ENCODE measurements at regions not wholly inside any gene's neighbourhood (a gene's known extent, or its start where the extent isn't known, plus 50 kb on each side); places are given as distances from the start of the nearest gene placed in this dataset.

DNA sequence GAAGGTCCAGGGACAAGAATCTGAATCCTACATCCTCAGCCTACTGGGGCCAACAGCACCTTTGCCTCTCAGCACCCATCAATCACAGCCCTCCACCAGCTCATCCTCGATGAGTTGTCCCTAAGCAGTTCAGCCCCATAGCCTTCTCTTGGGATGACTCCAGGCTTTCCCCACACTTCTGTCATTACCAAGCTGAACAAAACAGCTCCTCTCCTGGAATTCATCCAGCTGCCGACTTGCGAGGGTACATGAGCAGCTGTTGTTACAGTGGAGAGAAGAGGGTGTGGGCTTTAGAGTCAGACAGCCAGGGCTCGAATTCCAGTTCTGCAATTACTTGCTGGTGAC, 69.0 kb upstream of the THBS1 start:
- ATAC-seq = peak; percentile 50
- TF ChIP-seq ZFP3 (CRISPR knock-in tag; IDR thresholded peaks at IDR 0.05) (no peak), PPARA (CRISPR knock-in tag; IDR thresholded peaks at IDR 0.05; ENCODE audit: borderline replicate concordance) (no peak), ZNF8 (CRISPR knock-in tag; IDR thresholded peaks at IDR 0.05) (no peak), ARNTL (CRISPR knock-in tag; IDR thresholded peaks at IDR 0.05; ENCODE audit: borderline replicate concordance, low read depth) (no peak), TCF4 (CRISPR knock-in tag; IDR thresholded peaks at IDR 0.05; ENCODE audit: borderline replicate concordance) (no peak), ZC3H10 (CRISPR knock-in tag; IDR thresholded peaks at IDR 0.05) (no peak), ZNF70 (CRISPR knock-in tag; IDR thresholded peaks at IDR 0.05) (no peak), POU6F1 (CRISPR knock-in tag; IDR thresholded peaks at IDR 0.05; ENCODE audit: borderline replicate concordance, low read depth) (no peak), TOX (CRISPR knock-in tag; IDR thresholded peaks at IDR 0.05; ENCODE audit: borderline replicate concordance) (no peak), BACH2 (CRISPR knock-in tag; IDR thresholded peaks at IDR 0.05; ENCODE audit: borderline replicate concordance) (no peak), ZNF565 (CRISPR knock-in tag; conservative IDR thresholded peaks at IDR 0.05; ENCODE audit: low read depth) (no peak), CREB5 (CRISPR knock-in tag; IDR thresholded peaks at IDR 0.05; ENCODE audit: low read depth) (no peak), CSDC2 (CRISPR knock-in tag; IDR thresholded peaks at IDR 0.05) (no peak), RARB (CRISPR knock-in tag; IDR thresholded peaks at IDR 0.05) (no peak)
- TF ChIP-seq, protein P1, sequence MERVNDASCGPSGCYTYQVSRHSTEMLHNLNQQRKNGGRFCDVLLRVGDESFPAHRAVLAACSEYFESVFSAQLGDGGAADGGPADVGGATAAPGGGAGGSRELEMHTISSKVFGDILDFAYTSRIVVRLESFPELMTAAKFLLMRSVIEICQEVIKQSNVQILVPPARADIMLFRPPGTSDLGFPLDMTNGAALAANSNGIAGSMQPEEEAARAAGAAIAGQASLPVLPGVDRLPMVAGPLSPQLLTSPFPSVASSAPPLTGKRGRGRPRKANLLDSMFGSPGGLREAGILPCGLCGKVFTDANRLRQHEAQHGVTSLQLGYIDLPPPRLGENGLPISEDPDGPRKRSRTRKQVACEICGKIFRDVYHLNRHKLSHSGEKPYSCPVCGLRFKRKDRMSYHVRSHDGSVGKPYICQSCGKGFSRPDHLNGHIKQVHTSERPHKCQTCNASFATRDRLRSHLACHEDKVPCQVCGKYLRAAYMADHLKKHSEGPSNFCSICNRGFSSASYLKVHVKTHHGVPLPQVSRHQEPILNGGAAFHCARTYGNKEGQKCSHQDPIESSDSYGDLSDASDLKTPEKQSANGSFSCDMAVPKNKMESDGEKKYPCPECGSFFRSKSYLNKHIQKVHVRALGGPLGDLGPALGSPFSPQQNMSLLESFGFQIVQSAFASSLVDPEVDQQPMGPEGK (CRISPR knock-in tag; IDR thresholded peaks at IDR 0.05; ENCODE audit: borderline replicate concordance) = no peak

DNA sequence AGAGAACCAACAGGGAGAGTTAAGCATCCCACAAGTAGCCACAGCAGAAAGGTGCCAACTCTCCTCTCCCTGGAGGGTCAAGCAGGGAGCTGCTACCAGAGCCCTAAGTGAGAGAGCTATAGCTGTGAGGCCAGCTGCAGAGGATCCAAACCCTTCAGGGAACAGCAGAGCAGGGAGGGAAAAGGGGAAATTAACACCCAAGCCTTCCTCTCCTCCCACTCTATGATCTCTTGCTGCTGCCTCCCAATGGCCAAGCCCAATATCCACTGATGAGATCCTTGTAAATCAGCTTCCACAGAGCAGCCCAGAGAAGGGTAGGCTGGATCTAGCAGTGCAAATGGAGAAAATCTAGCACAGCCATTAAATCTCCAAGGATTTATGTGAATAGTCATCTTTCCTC, 68.2 kb upstream of the THBS1 start:
- TF ChIP-seq CSRNP3 (CRISPR knock-in tag; IDR thresholded peaks at IDR 0.05) (no peak), TOX (CRISPR knock-in tag; IDR thresholded peaks at IDR 0.05; ENCODE audit: borderline replicate concordance) (no peak), ESRRG (CRISPR knock-in tag; IDR thresholded peaks at IDR 0.05) (no peak), PPARA (CRISPR knock-in tag; IDR thresholded peaks at IDR 0.05; ENCODE audit: borderline replicate concordance) (no peak), ISL1 (CRISPR knock-in tag; IDR thresholded peaks at IDR 0.05) (no peak), BACH2 (CRISPR knock-in tag; IDR thresholded peaks at IDR 0.05; ENCODE audit: borderline replicate concordance) (no peak), ZNF70 (CRISPR knock-in tag; IDR thresholded peaks at IDR 0.05) (no peak), ZFP3 (CRISPR knock-in tag; IDR thresholded peaks at IDR 0.05) (no peak), TSHZ2 (CRISPR knock-in tag; IDR thresholded peaks at IDR 0.05) (no peak), CREB5 (CRISPR knock-in tag; IDR thresholded peaks at IDR 0.05; ENCODE audit: low read depth) (no peak), ZFP30 (CRISPR knock-in tag; IDR thresholded peaks at IDR 0.05) (no peak), CSDC2 (CRISPR knock-in tag; IDR thresholded peaks at IDR 0.05) (no peak), ZNF8 (CRISPR knock-in tag; IDR thresholded peaks at IDR 0.05) (no peak), ZNF565 (CRISPR knock-in tag; conservative IDR thresholded peaks at IDR 0.05; ENCODE audit: low read depth) (no peak), POU6F1 (CRISPR knock-in tag; IDR thresholded peaks at IDR 0.05; ENCODE audit: borderline replicate concordance, low read depth) (no peak)
- ATAC-seq = no peak
